Left renal cortex interstitium (tissue), 4 donors: ENCODE measurements at regions not wholly inside any gene's neighbourhood (a gene's known extent, or its start where the extent isn't known, plus 50 kb on each side); places are given as distances from the start of the nearest gene placed in this dataset.
"Not testable (repeated sequence)": the region's sequence is repeated elsewhere in the genome, so short reads cannot be mapped to it uniquely, and the experiment has no call there.

ENCODE experiments used
- DNase-seq, 4 donors: peaks; one replicate each; pipeline ENCODE4 v3.0.0-alpha.2; 2013; ENCODE audit warnings: low read depth in 4 of 4, low spot score in 2 of 4, missing footprints in 1 of 4

GRCh38 chr3:157859541-157859940, 246.7 kb downstream of the SHOX2 start:
- no peak for DNase-seq

GRCh38 chr3:157858821-157859220, 247.4 kb downstream of the SHOX2 start:
- no peak for DNase-seq

GRCh38 chr3:157857440-157857839, 248.8 kb downstream of the SHOX2 start:
- no peak for DNase-seq

GRCh38 chr3:157856078-157856939, 249.9 kb downstream of the SHOX2 start:
- peak in 1 of 4 donors; percentile 25 for DNase-seq

- not testable (repeated sequence) for DNase-seq
Observed at GRCh38 chr3:157845839-157846238, 260.4 kb downstream of the SHOX2 start.

GRCh38 chr3:157844800-157845565, 261.2 kb downstream of the SHOX2 start:
- no peak for DNase-seq

- DNase-seq = no peak
Observed at GRCh38 chr3:157844216-157844615, 262.0 kb downstream of the SHOX2 start.

- DNase-seq = no peak
Observed at GRCh38 chr3:157841029-157841428, 265.2 kb downstream of the SHOX2 start.

GRCh38 chr3:157840564-157840963, 265.7 kb downstream of the SHOX2 start:
- DNase-seq = no peak

GRCh38 chr3:157838457-157838856, 267.8 kb downstream of the SHOX2 start:
- no peak for DNase-seq

- DNase-seq = no peak
Observed at GRCh38 chr3:157837336-157837735, 268.9 kb downstream of the SHOX2 start.

GRCh38 chr3:157836022-157836421, 270.2 kb downstream of the SHOX2 start:
- no peak for DNase-seq

- no peak for DNase-seq
Observed at GRCh38 chr3:157832588-157832987, 273.6 kb downstream of the SHOX2 start.

GRCh38 chr3:157830556-157831236, 275.5 kb downstream of the SHOX2 start:
- DNase-seq = no peak

GRCh38 chr3:157829786-157830185, 276.4 kb downstream of the SHOX2 start:
- DNase-seq = no peak

- no peak for DNase-seq
Observed at GRCh38 chr3:157824281-157824680, 281.9 kb downstream of the SHOX2 start.

- DNase-seq = no peak
Observed at GRCh38 chr3:157823050-157823449, 283.2 kb downstream of the SHOX2 start.

- DNase-seq = no peak
Observed at GRCh38 chr3:157820157-157820517, 286.1 kb downstream of the SHOX2 start.

GRCh38 chr3:157819270-157820156, 286.7 kb downstream of the SHOX2 start:
- no peak for DNase-seq

GRCh38 chr3:157816896-157817295, 289.3 kb downstream of the SHOX2 start:
- DNase-seq = no peak
